ENCODE measurements at regions not wholly inside any gene's neighbourhood (a gene's known extent, or its start where the extent isn't known, plus 50 kb on each side); places are given as distances from the start of the nearest gene placed in this dataset.

DNA sequence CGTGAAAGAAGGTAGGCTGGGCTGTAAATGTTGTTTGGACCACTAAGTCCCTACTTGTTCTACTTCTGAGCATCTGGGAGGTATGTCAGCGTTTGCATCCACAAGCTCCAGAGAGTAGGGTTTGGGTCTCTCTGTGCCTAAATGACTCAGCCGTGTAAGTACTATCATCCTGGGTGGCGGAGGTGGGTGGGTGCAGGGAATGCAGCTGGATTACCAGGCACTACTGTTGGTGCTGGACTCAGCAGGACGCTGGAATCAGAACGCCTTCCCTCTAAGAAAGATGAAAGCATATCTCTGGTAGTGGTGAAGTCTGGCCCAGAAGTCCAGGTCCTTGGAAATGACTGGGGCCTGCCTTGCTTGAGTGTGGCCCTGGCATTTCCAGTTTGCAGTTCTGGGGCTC, 289.7 kb downstream of the PCNX1 start:
- no TSS peak for BruUV-seq (replicated peaks)
- Histone ChIP-seq H3K36me3 (ENCODE audit: control insufficient read depth, insufficient read depth, low read length) (no peaks in the 10 kb centered on the region), H3K9ac (ENCODE audit: insufficient read depth in 1 of 2, low read depth in 2 of 2, low read length in 2 of 2) (no peak overlapping the region), H3K79me2 (ENCODE audit: control insufficient read depth, insufficient read depth, low read length) (no peaks in the 10 kb centered on the region), H3K4me2 (ENCODE audit: insufficient read depth, low read length) (no peak overlapping the region), H3K27me3 (ENCODE audit: control insufficient read depth in 2 of 2, insufficient read depth in 2 of 2, low read length in 2 of 2) (peaks cover 0 to 19% of the 10 kb centered on the region in 2 experiments; a peak in 2 of 5 replicates), H3K27ac (ENCODE audit: extremely low read depth, low read depth, low read length) (no peak overlapping the region), H2AFZ (ENCODE audit: low read depth, low read length) (no peak overlapping the region), H3K4me1 (replicated peaks in 1 of 2; ENCODE audit: control insufficient read depth in 2 of 2, insufficient read depth in 2 of 2, low read length in 2 of 2) (no peaks in the 10 kb centered on the region), H3K4me3 (no peak overlapping the region), H4K20me1 (replicated peaks; ENCODE audit: control insufficient read depth, insufficient read depth, low read length) (no peaks in the 10 kb centered on the region), H3K9me1 (ENCODE audit: control insufficient read depth, insufficient read depth, low read length) (no peaks in the 10 kb centered on the region), H3K9me3 (replicated peaks; ENCODE audit: control insufficient read depth, insufficient read depth, low read depth, low read length) (no peaks in the 10 kb centered on the region)
- CTCF ChIA-PET (ENCODE audit: low intra/inter-chr PET ratio): no interaction called here
- TF ChIP-seq ZNF12 (CRISPR knock-in tag; IDR thresholded peaks at IDR 0.05) (no peak), EHMT2 (IDR thresholded peaks at IDR 0.05) (no peak), ZNF780A (CRISPR knock-in tag; IDR thresholded peaks at IDR 0.05) (no peak), FOXJ2 (tag; IDR thresholded peaks at IDR 0.05) (no peak), HLTF (IDR thresholded peaks at IDR 0.05) (no peak), RFX7 (CRISPR knock-in tag; IDR thresholded peaks at IDR 0.05) (no peak)
- TF ChIP-seq, protein P1, sequence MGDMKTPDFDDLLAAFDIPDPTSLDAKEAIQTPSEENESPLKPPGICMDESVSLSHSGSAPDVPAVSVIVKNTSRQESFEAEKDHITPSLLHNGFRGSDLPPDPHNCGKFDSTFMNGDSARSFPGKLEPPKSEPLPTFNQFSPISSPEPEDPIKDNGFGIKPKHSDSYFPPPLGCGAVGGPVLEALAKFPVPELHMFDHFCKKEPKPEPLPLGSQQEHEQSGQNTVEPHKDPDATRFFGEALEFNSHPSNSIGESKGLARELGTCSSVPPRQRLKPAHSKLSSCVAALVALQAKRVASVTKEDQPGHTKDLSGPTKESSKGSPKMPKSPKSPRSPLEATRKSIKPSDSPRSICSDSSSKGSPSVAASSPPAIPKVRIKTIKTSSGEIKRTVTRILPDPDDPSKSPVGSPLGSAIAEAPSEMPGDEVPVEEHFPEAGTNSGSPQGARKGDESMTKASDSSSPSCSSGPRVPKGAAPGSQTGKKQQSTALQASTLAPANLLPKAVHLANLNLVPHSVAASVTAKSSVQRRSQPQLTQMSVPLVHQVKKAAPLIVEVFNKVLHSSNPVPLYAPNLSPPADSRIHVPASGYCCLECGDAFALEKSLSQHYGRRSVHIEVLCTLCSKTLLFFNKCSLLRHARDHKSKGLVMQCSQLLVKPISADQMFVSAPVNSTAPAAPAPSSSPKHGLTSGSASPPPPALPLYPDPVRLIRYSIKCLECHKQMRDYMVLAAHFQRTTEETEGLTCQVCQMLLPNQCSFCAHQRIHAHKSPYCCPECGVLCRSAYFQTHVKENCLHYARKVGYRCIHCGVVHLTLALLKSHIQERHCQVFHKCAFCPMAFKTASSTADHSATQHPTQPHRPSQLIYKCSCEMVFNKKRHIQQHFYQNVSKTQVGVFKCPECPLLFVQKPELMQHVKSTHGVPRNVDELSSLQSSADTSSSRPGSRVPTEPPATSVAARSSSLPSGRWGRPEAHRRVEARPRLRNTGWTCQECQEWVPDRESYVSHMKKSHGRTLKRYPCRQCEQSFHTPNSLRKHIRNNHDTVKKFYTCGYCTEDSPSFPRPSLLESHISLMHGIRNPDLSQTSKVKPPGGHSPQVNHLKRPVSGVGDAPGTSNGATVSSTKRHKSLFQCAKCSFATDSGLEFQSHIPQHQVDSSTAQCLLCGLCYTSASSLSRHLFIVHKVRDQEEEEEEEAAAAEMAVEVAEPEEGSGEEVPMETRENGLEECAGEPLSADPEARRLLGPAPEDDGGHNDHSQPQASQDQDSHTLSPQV (IDR thresholded peaks at IDR 0.05): no peak
- in situ Hi-C loops (cut with MboI): no loop called here
- WGBS (ENCODE audit: insufficient coverage, low coverage, missing lambda C conversion rate): 0% methylated on average over 5 of the region's 6 CpGs
- intact Hi-C loops (cut with micrococcal nuclease): no loop called here
- ATAC-seq: no peak
- FAIRE-seq: no peak
- no peak for DNase-seq (ENCODE audit: extremely low read depth in 1 of 4, low spot score in 3 of 4)
- POLR2A ChIA-PET: interaction anchor here (0.6 kb wide), 1 partner anchor 853 kb away, joined by 3 read pairs; no protein-coding TSS in a partner anchor

All from K562 (cell line).